Thoracic aorta (tissue), 2 donors: ENCODE measurements at regions not wholly inside any gene's neighbourhood (a gene's known extent, or its start where the extent isn't known, plus 50 kb on each side); places are given as distances from the start of the nearest gene placed in this dataset.

Experiments used
- ATAC-seq: fragments of 150-250 bp; one replicate; pipeline ENCODE4 v1.8.0; 2017; ENCODE audit warnings: low read depth; ENCODE audit not compliant: insufficient number of reproducible peaks, low FRiP score
- DNase-seq: peaks from one replicate; pipeline ENCODE4 v3.0.0-alpha.2; 2020; ENCODE audit warnings: low spot score
- H3K27ac ChIP-seq, 2 donors: fragments of 200-600 bp; sonication (generic); 1 replicate in 1 of 2; 2 replicates in 1 of 2; pipeline ENCODE4 v1.5.1; 2016; ENCODE audit warnings: mild to moderate bottlenecking in 2 of 2, moderate library complexity in 2 of 2
- H3K27me3 ChIP-seq: fragments of 200-600 bp; sonication (generic); replicated peaks from 2 replicates; pipeline ENCODE4 v1.6.0; 2016; ENCODE audit warnings: mild to moderate bottlenecking; ENCODE audit not compliant: insufficient read depth
- H3K36me3 ChIP-seq: fragments of 200-600 bp; sonication (generic); one replicate; pipeline ENCODE4 v1.5.1; 2016
- H3K4me1 ChIP-seq, 2 donors: fragments of 200-600 bp; sonication (generic); 1 replicate in 1 of 2; 2 replicates in 1 of 2; pipeline versions ENCODE4 v1.5.1 to v1.6.0; 2016; ENCODE audit warnings: low read depth in 2 of 2, mild to moderate bottlenecking in 1 of 2; ENCODE audit not compliant: control insufficient read depth in 1 of 2
- H3K4me3 ChIP-seq: fragments of 200-600 bp; sonication (generic); 2 replicates; pipeline ENCODE4 v1.5.1; 2016; ENCODE audit warnings: mild to moderate bottlenecking
- H3K9me3 ChIP-seq: fragments of 200-600 bp; sonication (generic); 2 replicates; pipeline ENCODE4 v1.5.1; 2016
- TF ChIP-seq, protein P1 (sequence below): fragments of 200-600 bp; sonication (generic); IDR thresholded peaks from one replicate; pipeline ENCODE4 v1.5.1; 2019; ENCODE audit warnings: antibody characterized with exemption

DNA sequence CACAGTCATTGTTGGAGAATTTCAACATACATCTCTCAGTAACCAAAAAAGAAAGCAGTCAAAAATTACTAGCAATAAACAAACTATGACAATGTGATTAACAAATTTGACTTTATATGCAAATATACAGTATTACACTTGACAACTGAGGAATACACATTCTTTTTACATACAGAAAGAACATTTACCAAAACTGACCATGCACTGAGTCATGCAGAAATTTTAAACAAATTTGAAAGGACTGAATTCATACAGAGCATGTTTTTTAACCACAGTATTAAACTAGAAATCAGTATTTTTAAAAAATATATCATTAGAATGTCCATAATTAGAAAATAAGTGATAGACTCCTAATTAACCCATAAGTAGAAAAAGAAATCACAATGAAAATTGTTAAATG is 420.1 kb downstream of the TBC1D4 start:
- no peak for ATAC-seq
- H3K27me3 ChIP-seq = no peaks in the 10 kb centered on the region

DNA sequence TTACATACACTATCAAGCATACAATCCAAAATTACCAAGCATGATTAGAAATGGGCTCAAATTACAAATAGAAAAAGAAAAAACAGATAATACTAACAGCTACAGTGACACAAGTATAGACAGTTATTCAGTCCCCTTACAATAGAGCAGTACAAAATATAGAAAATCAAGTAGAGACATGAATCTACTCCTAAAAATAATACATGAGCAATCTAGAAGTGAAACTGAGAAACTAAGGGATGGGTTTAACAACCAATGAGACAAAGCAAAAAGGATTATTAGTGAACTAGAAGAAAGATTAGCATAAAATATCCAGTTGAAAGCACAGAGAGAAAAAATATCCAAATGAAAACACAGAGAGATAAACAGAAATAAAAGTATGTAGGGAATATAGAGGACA is 426.7 kb downstream of the TBC1D4 start:
- ATAC-seq (no peak), DNase-seq (no peak)
- TF ChIP-seq, protein P1, sequence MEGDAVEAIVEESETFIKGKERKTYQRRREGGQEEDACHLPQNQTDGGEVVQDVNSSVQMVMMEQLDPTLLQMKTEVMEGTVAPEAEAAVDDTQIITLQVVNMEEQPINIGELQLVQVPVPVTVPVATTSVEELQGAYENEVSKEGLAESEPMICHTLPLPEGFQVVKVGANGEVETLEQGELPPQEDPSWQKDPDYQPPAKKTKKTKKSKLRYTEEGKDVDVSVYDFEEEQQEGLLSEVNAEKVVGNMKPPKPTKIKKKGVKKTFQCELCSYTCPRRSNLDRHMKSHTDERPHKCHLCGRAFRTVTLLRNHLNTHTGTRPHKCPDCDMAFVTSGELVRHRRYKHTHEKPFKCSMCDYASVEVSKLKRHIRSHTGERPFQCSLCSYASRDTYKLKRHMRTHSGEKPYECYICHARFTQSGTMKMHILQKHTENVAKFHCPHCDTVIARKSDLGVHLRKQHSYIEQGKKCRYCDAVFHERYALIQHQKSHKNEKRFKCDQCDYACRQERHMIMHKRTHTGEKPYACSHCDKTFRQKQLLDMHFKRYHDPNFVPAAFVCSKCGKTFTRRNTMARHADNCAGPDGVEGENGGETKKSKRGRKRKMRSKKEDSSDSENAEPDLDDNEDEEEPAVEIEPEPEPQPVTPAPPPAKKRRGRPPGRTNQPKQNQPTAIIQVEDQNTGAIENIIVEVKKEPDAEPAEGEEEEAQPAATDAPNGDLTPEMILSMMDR = no peak
- Histone ChIP-seq H3K27me3 (no peaks in the 10 kb centered on the region), H3K27ac (no peak overlapping the region), H3K4me3 (no peak overlapping the region), H3K4me1 (no peaks in the 10 kb centered on the region), H3K36me3 (no peaks in the 10 kb centered on the region), H3K9me3 (no peaks in the 10 kb centered on the region)

More for the DNA sequence above, 420.1 kb downstream of the TBC1D4 start:
- Histone ChIP-seq H3K4me3 (no peak overlapping the region), H3K4me1 (no peaks in the 10 kb centered on the region), H3K36me3 (no peaks in the 10 kb centered on the region), H3K27ac (no peak overlapping the region), H3K9me3 (no peaks in the 10 kb centered on the region)
- DNase-seq = no peak
- TF ChIP-seq, protein P1 = no peak

DNA sequence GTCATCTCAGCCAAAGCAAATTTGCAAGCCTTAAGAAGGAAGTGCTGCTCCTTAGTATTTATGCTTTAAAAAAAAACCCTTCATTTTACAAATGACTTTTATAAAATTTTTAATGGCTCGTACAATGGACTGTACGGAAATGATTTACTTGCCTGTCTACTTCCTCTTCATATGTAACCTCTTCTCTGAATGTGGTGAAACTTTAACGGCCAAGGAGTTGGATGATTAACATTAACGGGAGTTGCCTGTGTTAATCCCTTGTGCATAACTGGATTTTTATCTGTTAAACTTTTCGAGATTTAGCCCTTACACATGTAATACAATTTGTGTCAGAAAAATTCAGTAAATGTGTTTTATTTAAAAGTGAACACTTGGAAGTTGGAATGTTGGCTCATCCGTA is 429.4 kb downstream of the TBC1D4 start:
- Histone ChIP-seq H3K4me3 (no peak overlapping the region), H3K27me3 (no peaks in the 10 kb centered on the region), H3K4me1 (no peaks in the 10 kb centered on the region), H3K36me3 (no peaks in the 10 kb centered on the region), H3K9me3 (no peaks in the 10 kb centered on the region), H3K27ac (no peak overlapping the region)
- DNase-seq (no peak), ATAC-seq (no peak)
- TF ChIP-seq, protein P1 = no peak

DNA sequence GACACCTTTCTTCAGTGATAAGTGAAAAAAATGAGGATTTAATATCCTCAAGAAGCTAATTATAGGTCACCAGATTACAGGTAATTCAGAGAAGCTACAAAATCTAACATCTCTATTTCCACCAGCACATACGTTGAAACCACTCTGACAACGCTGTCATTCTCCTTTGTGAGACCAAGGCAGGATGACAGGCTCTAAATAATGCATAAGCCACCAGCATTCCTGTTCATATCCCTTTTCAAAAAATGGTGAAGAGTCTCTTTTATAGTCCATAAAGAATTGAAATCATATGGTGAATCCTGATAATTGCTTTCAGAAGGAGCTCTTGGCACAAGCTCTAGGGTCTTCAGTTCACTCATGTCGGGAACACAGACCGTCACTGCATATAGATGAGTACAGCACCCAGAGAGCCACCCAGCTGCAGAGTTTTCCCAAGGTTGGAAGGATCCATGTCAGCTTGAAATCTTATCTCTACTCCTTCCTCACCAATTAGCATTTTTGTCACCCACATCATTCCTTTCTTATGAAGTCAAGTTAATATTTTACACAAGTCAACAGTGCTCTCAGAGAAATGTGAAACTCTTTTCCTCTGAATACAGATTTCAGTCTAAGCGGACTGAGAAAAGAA is 431.4 kb downstream of the TBC1D4 start:
- H3K9me3 ChIP-seq = no peaks in the 10 kb centered on the region
- no peak for DNase-seq
- H3K4me3 ChIP-seq = no peak overlapping the region
- no peaks in the 10 kb centered on the region for H3K4me1 ChIP-seq
- H3K36me3 ChIP-seq = no peaks in the 10 kb centered on the region
- no peaks in the 10 kb centered on the region for H3K27me3 ChIP-seq
- ATAC-seq = no peak
- no peak overlapping the region for H3K27ac ChIP-seq
- TF ChIP-seq, protein P1 = no peak

DNA sequence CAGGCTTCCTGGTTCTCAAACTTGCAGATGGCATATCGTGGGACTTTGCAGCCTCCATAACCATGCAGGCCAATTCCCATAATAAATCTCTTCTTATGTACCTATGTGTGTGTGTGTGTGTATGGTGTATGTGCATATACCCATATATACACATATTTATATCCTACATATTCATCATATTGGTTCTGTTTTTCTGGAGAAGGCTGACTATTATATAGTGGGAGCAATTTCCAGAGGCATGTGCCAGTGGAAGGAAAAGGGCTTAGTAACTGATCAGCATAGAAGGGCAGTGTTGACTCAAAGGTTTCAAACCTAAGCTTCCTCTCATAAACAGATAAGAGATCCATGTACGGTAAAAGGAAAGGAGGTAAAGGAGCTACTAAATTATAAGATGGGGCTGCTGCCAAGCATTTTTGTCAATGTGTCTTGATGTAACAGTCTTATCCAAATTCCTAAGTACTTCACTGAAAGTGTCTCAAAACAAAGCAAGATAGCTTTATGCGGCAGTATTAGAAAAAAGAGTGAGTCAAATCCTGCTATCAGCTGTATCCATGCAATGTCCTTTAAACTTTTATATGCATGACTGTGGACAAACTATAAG is 432.1 kb downstream of the TBC1D4 start:
- Histone ChIP-seq H3K9me3 (no peaks in the 10 kb centered on the region), H3K27ac (no peak overlapping the region), H3K4me1 (no peaks in the 10 kb centered on the region), H3K27me3 (no peaks in the 10 kb centered on the region), H3K36me3 (no peaks in the 10 kb centered on the region), H3K4me3 (no peak overlapping the region)
- TF ChIP-seq, protein P1 = no peak
- no peak for ATAC-seq
- DNase-seq = no peak
